PC-9 (cell line): ENCODE measurements at regions not wholly inside any gene's neighbourhood (a gene's known extent, or its start where the extent isn't known, plus 50 kb on each side); places are given as distances from the start of the nearest gene placed in this dataset.

Experiments used
- BruUV-seq: library from RNA; stranded (reverse); fragments of 400-500 nt; replicated peaks from 2 replicates; lab custom pipeline; 2021; lab: Mats Ljungman, UMichigan
- CTCF ChIA-PET: fragments of 300-600 bp; sonication (Branson Sonifier 250); formaldehyde crosslinking; loops from one replicate; lab custom pipeline; 2022; ENCODE audit warnings: antibody characterized with exemption; lab: Charles Lee
- POLR2A ChIA-PET: fragments of 300-600 bp; sonication (Branson Sonifier 250); formaldehyde crosslinking; loops from one replicate; lab custom pipeline; 2022; ENCODE audit warnings: antibody characterized with exemption; ENCODE audit not compliant: unreplicated experiment; lab: Charles Lee
- DNase-seq, 2 experiments: peaks; one replicate each; pipeline versions ENCODE4 v3.0.0 to v3.0.0-alpha.2; 2015 to 2022; ENCODE audit warnings: mixed read lengths in 1 of 2
- H2AFZ ChIP-seq: fragments of 200-600 bp; sonication (generic); 2 replicates; pipeline ENCODE4 v1.8.1; 2017; ENCODE audit warnings: antibody characterized with exemption
- H3F3A ChIP-seq: fragments of 200-600 bp; sonication (generic); 2 replicates; pipeline ENCODE4 v1.8.1; 2017; ENCODE audit warnings: antibody characterized with exemption, mild to moderate bottlenecking, low read depth; ENCODE audit not compliant: insufficient read depth
- H3K27ac ChIP-seq: fragments of 200-600 bp; sonication (generic); 2 replicates; pipeline ENCODE4 v1.6.1; 2016; ENCODE audit warnings: mixed run types
- H3K27me3 ChIP-seq: fragments of 200-600 bp; sonication (generic); 2 replicates; pipeline ENCODE4 v1.6.1; 2016; ENCODE audit warnings: low read depth, mixed run types; ENCODE audit not compliant: insufficient read depth
- H3K36me3 ChIP-seq: fragments of 200-600 bp; sonication (generic); 2 replicates; pipeline ENCODE4 v1.6.1; 2016; ENCODE audit warnings: low read depth, mixed run types
- H3K4me1 ChIP-seq: fragments of 200-600 bp; sonication (generic); replicated peaks from 2 replicates; pipeline ENCODE4 v1.6.1; 2016; ENCODE audit warnings: mixed run types; ENCODE audit not compliant: insufficient read depth
- H3K4me2 ChIP-seq: fragments of 200-600 bp; sonication (generic); 2 replicates; pipeline ENCODE4 v1.6.1; 2017; ENCODE audit warnings: mixed run types
- H3K4me3 ChIP-seq: fragments of 200-600 bp; sonication (generic); 2 replicates; pipeline ENCODE4 v1.6.1; 2016; ENCODE audit warnings: mixed run types
- H3K79me2 ChIP-seq: fragments of 200-600 bp; sonication (generic); 2 replicates; pipeline ENCODE4 v1.6.1; 2017; ENCODE audit warnings: low read depth, mixed run types
- H3K9me2 ChIP-seq: fragments of 200-600 bp; sonication (generic); 2 replicates; pipeline ENCODE4 v1.8.1; 2017; ENCODE audit warnings: mild to moderate bottlenecking; ENCODE audit not compliant: insufficient read depth
- H3K9me3 ChIP-seq: fragments of 200-600 bp; sonication (generic); 2 replicates; pipeline ENCODE4 v1.8.1; 2016; ENCODE audit warnings: low read depth; ENCODE audit not compliant: insufficient read depth
- H4K20me1 ChIP-seq: fragments of 200-600 bp; sonication (generic); 2 replicates; pipeline ENCODE4 v1.8.1; 2017; ENCODE audit not compliant: insufficient read depth
- EZH2 ChIP-seq: fragments of 200-600 bp; sonication (generic); IDR thresholded peaks from 2 replicates; pipeline ENCODE4 v1.8.0; 2017; ENCODE audit warnings: antibody characterized with exemption, low read depth
- intact Hi-C: fragments of 100-400 bp; cut with micrococcal nuclease; formaldehyde crosslinking; loops from one replicate; pipeline ENCODE4 v1.10.0; 2022; ENCODE audit not compliant: unreplicated experiment
- TF ChIP-seq, protein P1 (sequence below): fragments of 200-600 bp; sonication (generic); conservative IDR thresholded peaks from 2 replicates; pipeline ENCODE4 v1.6.1; 2017; ENCODE audit warnings: mixed run types, antibody characterized with exemption, mild to moderate bottlenecking, moderate library complexity

DNA sequence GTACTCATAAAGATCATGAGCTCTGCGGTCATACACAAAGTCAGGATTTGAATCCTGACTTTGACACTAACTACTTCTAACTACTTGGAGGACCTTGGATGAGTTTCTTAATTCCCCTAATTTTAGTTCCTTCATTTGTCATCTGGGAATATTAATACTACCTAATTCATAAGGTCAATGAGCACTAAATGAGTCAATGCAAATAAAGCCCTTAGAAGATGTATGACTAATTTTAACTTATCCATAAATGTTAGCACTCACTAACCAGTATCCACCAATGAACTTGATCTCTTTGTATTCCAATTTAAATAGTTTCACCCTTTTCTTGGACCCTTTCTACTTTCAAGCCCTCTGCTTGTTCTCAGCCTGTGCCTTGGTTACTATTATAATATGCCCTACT, 1106.4 kb downstream of the CDH18 start:
- intact Hi-C loops, result no loop called here
- H2AFZ ChIP-seq, result no peak overlapping the region
- no peaks in the 10 kb centered on the region for H3K27me3 ChIP-seq
- H3K4me3 ChIP-seq, result no peak overlapping the region
- TF ChIP-seq, protein P1, sequence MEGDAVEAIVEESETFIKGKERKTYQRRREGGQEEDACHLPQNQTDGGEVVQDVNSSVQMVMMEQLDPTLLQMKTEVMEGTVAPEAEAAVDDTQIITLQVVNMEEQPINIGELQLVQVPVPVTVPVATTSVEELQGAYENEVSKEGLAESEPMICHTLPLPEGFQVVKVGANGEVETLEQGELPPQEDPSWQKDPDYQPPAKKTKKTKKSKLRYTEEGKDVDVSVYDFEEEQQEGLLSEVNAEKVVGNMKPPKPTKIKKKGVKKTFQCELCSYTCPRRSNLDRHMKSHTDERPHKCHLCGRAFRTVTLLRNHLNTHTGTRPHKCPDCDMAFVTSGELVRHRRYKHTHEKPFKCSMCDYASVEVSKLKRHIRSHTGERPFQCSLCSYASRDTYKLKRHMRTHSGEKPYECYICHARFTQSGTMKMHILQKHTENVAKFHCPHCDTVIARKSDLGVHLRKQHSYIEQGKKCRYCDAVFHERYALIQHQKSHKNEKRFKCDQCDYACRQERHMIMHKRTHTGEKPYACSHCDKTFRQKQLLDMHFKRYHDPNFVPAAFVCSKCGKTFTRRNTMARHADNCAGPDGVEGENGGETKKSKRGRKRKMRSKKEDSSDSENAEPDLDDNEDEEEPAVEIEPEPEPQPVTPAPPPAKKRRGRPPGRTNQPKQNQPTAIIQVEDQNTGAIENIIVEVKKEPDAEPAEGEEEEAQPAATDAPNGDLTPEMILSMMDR, result no peak
- no peak for TF ChIP-seq EZH2
- CTCF ChIA-PET, result no interaction called here
- no peaks in the 10 kb centered on the region for H3K9me2 ChIP-seq
- H3K4me1 ChIP-seq, result no peaks in the 10 kb centered on the region
- BruUV-seq, result no TSS peak
- no peak for DNase-seq
- H3K9me3 ChIP-seq, result no peaks in the 10 kb centered on the region
- H4K20me1 ChIP-seq, result no peaks in the 10 kb centered on the region
- no peaks in the 10 kb centered on the region for H3K79me2 ChIP-seq
- H3K4me2 ChIP-seq, result no peak overlapping the region
- POLR2A ChIA-PET, result no interaction called here
- no peaks in the 10 kb centered on the region for H3K36me3 ChIP-seq
- H3K27ac ChIP-seq, result no peak overlapping the region
- no peaks in the 10 kb centered on the region for H3F3A ChIP-seq

DNA sequence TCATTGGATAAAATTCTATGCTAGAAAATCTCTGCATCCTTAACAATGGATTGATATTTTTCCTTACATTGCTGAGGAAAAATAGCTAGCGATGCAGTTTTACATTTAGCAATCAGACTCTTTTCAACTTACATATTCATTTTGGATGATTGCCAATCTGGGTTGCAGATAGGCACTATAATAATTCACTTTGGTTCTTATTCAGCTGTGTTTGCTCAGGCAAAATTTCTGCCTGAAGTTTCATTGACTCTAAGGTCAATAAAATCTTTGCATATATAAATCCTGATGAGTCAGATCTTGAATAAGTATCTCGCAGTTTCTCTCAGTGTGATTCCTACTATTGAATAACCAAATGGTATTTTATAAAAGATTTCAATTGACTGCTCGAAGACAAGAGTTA, 1105.8 kb downstream of the CDH18 start:
- ChIA-PET CTCF (no interaction called here), POLR2A (no interaction called here)
- H3K79me2 ChIP-seq, result no peaks in the 10 kb centered on the region
- no peaks in the 10 kb centered on the region for H3F3A ChIP-seq
- H4K20me1 ChIP-seq, result no peaks in the 10 kb centered on the region
- H3K9me3 ChIP-seq, result no peaks in the 10 kb centered on the region
- no peak for DNase-seq
- no peak overlapping the region for H3K4me2 ChIP-seq
- intact Hi-C loops, result no loop called here
- H3K36me3 ChIP-seq, result no peaks in the 10 kb centered on the region
- no peak overlapping the region for H2AFZ ChIP-seq
- H3K27me3 ChIP-seq, result no peaks in the 10 kb centered on the region
- no peak overlapping the region for H3K4me3 ChIP-seq
- H3K27ac ChIP-seq, result no peak overlapping the region
- H3K4me1 ChIP-seq, result no peaks in the 10 kb centered on the region
- H3K9me2 ChIP-seq, result no peaks in the 10 kb centered on the region
- TF ChIP-seq, protein P1, result no peak
- no peak for TF ChIP-seq EZH2
- no TSS peak for BruUV-seq

DNA sequence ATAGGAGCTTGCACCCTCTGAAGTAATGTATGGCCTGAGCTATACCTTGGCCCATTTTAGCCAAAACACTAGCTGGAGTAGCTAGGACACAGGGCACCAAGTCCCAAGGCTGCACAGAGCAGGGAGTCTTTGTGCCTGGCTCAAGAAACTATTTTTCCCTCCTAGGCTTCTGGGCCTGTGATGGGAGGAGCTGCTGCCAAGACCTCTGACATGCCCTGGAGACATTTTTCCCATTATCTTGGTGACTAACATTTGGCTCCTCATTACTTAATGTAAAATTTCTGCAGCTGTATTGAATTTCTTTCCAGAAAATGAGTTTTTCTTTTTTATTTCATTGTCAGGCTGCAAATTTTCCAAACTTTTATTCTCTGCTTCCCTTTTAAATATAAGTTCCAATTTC, 1099.2 kb downstream of the CDH18 start:
- H3K36me3 ChIP-seq, result no peaks in the 10 kb centered on the region
- no peaks in the 10 kb centered on the region for H3F3A ChIP-seq
- no peak overlapping the region for H3K4me3 ChIP-seq
- H2AFZ ChIP-seq, result no peak overlapping the region
- BruUV-seq, result no TSS peak
- no peaks in the 10 kb centered on the region for H4K20me1 ChIP-seq
- no peaks in the 10 kb centered on the region for H3K27me3 ChIP-seq
- no peak overlapping the region for H3K27ac ChIP-seq
- no peak for DNase-seq
- H3K9me2 ChIP-seq, result no peaks in the 10 kb centered on the region
- H3K4me1 ChIP-seq, result no peaks in the 10 kb centered on the region
- H3K9me3 ChIP-seq, result no peaks in the 10 kb centered on the region
- H3K4me2 ChIP-seq, result no peak overlapping the region
- H3K79me2 ChIP-seq, result no peaks in the 10 kb centered on the region
- no peak for TF ChIP-seq EZH2
- TF ChIP-seq, protein P1, result no peak
- CTCF ChIA-PET, result no interaction called here
- POLR2A ChIA-PET, result no interaction called here
- intact Hi-C loops, result no loop called here
